NCI-H2227 treated with DMSO at 0.1 percent for 48 hours (cell line): ENCODE measurements at regions not wholly inside any gene's neighbourhood (a gene's known extent, or its start where the extent isn't known, plus 50 kb on each side); places are given as distances from the start of the nearest gene placed in this dataset.

ENCODE experiments used
- DNase-seq: peaks from one replicate; lab custom pipeline; 2025; lab: John Stamatoyannopoulos, UW

DNA sequence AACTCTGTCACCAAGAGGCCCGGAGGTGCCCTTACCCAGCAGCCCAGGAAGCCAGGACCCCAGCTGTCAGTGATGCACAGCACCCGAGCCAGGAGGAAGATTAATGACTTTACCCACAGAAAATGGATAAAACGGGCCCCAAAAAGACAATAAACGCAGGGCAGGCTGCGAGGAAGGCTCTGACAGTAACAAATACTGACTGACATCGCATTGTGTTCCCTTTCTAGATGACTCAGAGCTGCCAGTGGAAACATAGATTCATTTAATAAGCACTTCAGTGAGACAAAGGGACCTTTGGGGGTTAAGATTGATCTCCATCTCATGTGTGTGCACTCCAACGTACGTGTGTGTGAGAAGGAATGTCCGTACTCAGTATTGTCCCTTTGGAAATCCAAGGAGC lies 225.3 kb upstream of the PPP2R3A start:
- no peak for DNase-seq

DNA sequence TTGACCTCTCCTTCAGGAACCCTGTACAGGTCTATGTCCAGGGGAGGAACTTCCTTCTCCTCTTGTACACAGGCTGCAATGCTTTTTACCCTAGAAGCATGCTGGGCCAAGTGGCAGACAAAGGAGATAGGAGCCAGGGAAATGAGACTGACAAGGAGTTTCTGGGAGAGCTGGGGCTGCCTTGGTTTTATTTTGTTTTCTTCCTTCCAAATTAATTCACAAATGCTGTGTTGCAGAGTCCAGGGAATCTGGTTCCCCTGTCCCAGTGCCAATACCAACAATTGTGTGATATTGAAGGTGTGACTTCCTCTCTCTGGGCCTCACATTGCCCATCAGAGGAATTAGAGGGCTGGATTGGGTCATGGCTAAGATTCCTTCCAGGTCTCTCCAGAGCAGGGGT lies 224.8 kb upstream of the PPP2R3A start:
- no peak for DNase-seq

DNA sequence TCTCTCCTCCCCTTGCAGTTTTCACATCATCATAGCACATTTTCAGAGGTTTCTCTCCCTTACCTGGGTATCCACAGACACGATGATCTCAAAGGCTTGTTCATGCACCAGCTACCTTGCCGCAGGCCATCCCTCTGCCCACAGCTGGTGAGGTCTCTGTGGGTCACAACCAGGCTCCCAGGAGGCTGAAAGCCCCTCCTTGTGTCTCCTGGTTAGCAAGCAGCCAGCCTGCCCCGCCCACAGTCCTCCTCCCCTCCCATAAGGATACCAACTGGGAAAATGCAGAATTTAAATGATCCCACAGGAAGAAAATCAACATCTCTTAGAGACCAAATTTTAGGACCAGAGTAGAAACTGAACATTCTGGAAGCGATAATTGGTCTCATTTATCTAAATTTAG lies 213.5 kb upstream of the PPP2R3A start:
- DNase-seq: no peak

DNA sequence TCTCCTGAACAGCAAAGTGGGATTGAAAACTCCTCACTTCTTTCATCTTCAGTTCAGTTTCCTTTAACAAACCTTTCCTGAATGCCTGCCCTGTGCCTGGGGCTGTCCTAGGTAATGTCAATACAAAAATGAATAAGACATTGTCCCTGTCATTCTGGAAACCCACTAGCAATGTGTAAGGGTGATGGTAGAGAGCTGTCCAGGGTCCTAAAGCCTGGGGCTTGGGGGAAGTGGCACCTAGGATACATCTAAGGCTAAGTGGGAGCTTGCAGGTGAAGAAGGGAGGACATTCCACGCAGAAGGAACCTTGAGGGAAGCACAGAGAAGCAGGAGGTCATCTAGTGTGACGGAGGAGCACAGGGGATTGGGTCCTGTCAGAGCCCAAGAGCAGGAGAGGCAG lies 212.7 kb upstream of the PPP2R3A start:
- no peak for DNase-seq

DNA sequence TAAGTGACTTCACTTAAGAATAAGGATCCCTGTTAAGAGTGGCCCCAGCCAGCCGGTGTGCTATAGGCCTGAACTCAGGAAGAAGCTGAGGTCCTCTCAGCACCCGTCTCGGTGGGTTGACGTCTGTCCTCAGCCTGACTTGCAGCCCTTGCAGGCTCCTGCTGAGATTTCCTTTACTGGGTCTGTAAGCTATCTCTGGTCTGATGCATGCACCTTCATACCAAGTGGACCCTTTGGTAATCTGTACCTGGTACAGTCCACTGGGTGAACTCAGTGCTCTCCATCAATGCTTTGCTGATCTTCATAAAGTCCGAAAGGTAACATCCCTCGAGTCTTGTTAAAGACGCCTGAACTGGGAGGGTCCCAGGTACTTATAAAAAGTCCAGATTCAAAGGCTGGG lies 212.0 kb upstream of the PPP2R3A start:
- DNase-seq: no peak

DNA sequence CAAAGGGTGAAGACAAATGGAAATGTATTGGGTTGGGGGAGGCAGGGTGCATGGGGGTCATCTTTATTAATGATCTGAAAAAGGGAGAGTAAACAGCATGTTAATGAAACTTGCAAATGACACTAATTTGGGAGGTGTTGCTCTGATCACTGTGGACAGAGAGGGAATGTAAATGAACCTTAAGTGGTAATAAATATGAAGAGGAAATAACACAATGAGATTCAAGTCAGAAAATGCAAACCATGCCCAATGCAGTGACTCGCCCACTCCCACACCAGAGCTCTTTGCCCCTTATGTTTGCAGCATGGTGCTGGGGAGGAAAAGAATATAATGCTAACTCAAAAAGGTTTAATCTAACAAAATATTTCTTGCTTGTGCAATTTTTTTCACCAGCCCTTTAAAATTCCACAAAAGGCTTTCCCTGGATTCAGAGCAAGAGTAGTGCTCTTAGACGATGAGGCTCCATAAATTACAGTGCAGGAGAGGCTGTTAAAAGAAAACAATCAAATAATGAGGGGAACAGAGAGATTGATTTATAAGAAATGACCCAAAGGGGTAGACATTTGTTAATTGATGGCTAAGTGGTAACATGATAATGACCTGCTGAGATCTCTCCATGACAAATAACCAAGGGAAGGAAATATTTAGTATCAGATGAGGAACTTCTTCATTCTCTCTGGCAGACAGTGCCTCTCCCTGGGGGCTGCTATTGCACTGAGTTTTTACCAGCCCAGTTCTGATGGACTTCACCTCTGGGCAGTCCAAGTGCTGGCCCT lies 210.0 kb upstream of the PPP2R3A start:
- peak; percentile 18 for DNase-seq

DNA sequence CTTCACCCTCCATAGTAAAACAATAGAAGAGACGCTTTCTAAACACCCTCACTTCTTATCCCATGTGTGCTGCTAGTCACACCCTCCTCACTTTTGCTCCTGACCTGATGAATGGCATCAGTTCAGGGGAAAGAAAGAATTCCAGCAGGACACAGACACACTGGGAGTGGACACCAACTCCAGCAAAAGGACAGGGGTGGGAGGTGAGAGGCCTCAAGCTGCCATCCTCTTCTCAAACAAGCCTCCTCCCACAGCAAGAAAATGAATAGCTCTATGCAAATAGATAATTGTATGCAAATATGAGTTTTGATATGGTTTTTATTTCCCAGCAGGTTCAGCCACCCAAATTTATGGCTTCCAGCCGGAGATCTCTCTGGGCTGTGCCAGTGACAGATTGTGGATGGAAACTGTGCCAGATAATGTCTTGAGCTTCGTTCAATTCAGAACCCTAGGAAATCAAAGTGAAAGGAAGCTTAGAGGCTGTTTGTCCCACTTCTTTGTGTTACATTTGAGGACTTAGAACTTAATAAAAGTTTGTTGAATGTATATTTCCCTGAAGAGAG lies 209.3 kb upstream of the PPP2R3A start:
- DNase-seq: no peak

DNA sequence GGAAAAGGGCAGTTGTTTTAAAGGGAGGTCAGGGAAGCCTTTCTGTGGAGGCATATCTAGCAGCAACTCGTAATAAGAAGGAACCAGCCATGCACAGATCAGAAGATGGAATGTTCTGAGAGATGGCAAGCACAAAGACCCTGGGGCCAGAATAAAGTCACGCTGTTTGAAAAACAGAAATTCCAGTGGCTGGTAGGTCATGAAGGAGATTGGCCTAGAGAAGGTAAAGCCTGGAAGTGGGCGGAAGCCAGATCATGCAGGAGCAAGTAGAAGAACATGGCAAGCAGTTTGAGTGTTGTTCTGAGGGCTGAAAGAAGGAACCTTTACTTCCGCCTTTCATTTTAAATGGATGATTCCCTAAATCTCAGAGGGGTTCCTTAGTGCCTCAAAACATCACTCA lies 208.1 kb upstream of the PPP2R3A start:
- no peak for DNase-seq

DNA sequence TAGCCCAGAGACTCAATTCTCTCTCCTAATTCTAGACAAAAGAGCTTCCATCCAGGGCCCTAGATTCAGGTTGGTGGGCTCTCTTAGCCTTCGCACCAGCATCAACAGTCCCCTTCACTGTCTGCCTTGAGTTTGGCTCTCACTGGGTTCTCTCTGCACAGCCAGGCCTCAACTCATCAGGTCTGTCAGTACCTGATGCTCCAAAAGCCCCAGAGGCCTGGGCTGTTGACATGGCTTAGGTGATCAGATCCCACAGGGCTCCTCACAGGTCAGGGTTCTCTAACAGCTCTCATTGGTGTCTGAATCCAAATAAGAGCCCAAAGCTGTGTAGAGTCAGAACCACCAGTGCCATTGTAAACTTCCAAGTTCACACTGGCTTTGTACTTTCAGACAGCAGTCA lies 206.6 kb upstream of the PPP2R3A start:
- DNase-seq: no peak

DNA sequence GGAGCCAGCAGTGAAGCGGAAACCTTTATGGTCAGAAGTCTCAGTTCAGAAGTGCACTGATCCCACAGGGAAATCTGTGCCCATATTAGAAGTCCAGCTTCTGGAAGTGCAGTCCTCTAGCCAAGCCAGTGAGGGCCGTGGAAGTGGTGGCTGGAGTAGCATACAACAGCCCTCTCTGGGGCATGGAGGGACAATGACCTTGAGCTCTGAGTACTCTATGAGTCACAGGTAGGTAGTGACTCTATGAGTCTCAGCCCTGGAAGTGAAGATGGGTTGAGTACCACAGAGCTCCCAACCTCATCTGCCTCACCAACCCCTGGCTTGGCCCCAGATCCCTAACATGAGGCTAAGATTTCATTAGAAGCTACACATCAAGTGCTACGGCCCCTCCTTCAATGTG lies 205.9 kb upstream of the PPP2R3A start:
- DNase-seq: no peak

DNA sequence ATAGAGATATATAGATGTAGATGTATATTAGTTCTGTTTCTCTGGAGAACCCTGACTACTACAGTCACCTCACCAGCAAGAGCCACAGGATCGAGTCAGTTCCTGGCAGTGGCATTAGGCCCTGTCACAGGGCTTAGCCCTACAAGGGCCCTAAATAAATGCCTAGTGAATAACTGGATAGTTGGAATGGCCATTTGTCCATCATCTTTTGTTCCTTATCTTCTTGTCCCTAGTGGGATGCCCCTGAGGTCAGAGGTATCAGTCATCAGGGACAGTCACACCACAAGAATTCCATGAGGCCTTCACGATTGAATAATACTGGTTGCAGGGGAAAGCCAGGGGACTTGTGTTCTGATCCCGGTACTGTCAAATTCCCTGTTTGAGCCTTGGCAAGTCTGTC lies 204.9 kb upstream of the PPP2R3A start:
- no peak for DNase-seq

DNA sequence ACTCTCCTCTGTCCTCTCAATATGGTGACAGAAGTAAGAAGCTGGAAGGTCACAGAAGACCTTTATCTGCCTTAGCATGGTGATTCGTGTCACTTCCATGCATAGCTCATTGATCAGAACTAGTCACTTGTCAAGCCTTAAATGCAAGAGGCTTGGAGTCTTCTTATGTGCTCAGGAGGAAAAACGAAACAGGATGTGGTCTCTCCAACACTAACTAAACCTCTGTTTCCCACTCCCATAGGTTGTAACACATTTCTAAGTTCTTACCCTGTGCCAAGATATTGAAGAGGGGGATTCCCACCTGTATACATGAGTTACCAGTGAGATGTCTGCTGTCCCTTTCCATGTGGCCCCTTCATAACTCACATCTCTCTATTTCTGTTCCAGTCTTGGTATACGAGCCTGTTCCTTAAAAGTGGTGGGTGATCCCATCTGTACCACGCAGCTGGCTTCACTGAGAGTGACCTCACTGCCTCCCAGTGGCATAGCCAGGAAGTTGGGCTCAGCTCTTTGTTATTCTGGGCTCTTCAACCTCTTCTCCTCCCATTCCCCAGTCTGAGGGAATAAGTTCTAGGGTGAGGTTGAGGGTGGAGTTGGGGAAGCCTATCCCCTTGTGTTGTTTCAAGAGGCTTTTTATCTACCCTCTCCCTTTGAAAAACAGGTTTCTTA lies 203.2 kb upstream of the PPP2R3A start:
- no peak for DNase-seq

DNA sequence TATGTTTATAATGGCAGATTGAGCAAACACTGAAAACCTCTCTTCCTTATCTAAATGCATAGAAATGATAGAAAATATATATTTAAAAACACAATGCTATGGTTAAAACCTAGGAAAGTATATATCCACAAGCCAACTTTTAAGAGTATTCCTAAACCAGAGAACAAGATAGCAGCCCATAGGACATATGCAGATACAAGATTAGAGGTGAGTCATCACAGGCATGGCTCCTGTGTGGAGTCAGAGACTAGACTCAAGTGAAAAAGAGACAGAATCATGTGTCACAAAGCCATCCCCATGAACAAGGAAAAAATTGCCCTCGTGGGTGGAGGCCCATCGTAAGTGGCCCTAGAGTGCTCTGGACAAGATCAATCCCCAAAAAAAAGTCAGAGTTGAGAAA lies 199.4 kb upstream of the PPP2R3A start:
- no peak for DNase-seq

DNA sequence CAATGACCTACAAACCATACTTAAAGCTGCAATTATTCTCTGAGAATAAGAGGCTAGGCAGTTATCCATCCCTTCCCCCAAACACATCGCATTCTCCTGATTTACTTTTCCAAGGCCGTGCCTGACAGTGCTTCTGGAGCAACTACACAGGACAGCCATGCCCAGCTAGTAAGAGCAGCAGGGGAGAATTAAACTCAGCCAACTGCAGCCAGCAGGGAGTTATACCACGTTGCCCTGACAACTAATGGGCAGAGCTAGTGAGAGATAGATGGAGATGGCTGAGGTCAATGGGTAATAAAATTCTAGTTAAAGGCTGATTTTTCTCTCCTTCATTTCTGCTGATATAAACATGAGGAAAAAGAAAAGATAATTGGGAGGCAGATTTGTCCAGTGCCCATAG lies 193.8 kb upstream of the PPP2R3A start:
- peak; percentile 63 for DNase-seq

DNA sequence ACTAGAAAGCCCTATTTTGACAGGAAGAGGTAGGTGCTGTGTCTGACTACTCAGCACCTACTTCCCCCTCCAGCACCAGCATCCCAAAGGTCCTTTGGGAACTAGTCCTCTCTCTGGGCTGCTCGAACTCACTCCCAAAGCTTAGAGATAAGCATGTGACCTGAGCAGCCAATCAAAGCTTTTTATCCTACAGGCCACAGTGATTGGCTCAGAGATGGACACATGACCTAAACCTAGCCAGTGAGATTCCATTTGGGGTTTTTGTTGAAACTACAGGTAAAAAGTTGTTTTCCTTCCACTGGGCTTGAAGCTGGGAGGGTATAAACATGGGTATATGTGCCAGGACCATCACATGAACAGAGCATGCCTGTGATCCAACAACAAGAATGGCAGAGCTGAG lies 186.5 kb upstream of the PPP2R3A start:
- no peak for DNase-seq

DNA sequence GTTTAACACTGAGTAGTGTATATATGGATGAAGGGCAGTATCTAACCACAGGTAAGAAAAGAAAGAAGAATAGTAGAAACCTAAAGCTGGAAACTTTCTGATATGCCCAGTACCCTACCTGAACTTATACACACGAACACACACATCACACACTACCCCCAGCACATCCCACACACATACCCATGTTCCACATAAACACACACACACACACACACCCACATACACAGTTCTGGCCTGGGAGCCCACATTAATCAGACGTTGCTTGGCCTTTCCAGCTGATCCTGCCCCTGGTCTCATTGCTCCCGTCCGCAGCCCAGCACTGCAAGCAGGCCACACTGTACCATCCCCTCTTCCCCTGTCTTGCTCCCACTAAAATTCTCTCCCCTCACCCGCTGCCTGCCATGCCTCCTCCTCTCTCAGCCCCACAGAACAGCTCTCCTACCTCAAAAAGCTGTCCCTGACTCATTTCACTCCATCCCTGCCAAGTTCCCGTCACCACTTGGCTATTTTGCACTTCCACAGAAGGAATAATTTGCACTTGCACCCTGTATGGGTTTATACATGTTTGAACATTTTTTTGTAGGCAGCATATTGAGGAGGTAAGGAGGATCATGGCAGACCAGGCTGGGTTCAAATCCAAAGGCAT lies 185.8 kb upstream of the PPP2R3A start:
- DNase-seq: no peak

DNA sequence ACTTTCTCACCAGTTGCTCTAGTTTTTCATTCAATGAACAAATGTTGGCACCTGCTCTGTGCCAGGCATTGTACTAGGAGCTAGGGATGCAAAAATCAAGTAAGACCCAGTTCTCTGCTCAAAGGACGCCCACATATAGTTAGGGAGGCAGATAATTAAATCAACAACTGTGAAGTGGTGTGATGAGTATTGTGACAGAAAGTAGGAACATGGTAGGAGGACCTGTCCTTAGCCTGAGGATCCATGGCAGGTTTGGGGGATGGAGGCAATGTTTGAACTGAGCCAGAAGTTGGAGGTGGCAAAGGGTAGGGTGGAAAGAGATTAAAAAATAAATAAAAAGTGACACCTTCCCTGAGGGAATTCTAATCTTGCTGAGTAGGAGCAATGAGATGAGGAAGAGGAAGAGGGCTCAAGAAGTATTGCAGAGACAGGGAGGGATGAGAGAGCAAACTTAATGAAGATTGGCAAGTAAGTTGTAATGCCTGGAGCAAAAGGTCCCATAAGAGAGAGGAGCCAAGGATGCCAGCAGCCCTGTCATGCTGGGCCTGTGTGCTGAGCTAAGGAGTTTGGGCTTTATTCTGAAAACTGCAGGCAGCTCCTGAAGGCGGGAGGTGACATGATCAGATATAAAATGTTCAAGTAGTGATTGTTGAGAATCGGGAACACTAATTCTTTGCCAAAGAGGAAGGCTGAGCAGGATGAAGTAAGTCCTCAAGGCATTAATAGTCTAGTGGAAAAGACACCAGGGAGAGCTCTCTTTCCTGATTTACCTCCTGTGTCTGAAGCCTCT lies 184.3 kb upstream of the PPP2R3A start:
- DNase-seq: no peak

DNA sequence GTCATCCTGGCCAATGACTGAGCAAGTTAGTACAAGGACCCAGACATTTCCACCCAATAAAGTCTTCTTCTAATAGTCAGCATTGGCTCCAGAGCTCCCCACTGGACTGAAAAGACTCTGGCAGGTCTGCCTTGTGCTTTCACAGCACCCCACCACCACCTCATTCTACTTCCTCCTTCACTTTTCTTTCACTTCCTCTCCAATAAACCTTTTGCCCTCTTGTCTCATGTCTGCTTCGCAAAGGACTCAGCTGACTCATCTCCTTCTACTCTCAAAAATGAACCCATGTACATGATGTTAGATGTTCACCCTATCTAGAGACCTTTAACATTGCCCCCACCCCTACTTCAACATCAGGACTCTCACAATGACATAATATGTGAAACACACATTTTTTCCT lies 181.0 kb upstream of the PPP2R3A start:
- DNase-seq: no peak

DNA sequence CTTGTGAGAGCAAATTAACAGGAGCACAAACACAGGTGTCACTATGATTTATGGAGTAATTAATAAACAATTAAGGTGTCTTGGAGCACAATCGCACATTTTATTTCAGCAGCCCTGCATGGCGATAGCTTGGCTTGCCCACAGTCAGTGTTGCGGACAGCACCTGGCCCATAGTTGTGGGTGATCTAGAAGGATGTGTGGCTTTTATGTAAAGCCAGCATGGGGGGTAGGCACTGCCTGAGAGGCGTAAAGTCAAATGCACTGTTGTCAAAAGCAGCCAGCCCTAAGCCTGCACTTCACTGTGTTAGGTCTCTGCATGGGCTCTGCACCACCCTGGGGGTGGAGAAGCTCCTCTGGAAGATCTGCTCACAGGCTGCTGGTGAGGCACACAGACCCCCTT lies 177.4 kb upstream of the PPP2R3A start:
- DNase-seq: no peak

DNA sequence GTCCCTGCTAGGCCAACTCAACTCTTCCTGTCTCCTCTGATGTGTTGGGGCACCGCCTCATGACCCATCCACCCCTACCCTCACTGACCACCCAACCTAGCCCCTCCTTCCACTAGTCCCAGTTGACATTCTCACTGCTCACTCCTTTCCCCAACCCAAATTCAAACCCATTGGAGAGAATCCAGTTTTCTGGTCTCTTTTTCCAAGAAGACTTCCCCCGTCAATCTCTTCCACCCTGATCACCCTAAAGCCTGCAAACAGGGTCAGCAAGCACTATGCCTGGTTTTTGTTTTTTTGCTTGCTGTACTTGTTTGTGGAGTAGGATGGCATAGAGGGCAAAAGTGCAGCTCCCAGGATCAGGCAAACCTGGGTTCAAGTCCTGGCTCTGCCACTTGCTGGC lies 176.6 kb upstream of the PPP2R3A start:
- no peak for DNase-seq

DNA sequence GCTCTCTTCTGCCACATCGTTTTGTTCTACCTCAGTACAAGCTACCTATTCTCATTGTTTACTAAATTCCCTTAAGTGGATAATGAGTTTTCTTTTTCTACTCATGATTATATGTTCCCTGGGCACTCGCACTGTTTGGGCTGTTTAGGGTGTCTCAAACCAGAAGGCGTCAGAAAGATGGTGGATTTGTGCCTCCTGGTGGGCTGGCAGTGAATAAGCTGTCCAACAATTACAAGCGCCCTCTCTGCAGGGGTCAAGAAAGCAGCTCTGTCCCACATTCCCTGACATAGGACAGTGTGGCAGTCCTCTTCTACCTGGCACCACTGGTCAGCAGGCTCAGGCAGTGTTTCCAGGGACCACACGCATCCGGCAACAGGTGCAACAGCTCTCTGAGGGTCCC lies 173.4 kb upstream of the PPP2R3A start:
- DNase-seq: no peak

DNA sequence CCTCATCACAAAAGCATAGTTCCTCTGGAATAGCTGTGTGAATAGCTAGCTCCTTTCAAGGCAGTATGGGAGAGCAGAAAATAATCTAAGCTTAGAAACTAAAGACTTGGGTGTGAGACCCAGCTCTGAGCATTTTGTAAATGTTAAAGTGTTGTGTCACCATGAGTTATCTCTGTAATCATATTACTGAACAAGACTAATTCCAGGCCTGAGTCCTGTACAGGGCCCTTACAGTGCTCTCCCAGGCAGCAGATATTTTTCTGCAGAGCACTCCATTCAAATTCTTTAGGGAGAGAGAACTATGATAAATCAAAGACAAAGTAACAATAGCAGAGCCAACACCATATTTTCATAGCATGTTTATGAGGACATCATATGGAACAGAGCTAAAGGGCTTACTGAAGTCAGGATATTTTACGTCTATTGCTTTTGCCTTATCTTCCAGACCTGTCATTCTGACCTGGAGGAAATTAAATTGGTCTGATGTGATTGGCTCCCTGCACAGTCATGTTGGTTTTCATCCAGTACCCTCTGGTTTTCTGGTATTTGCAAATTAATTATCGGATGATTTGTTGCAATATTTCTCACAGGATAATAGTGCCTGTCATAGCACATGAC lies 172.6 kb upstream of the PPP2R3A start:
- no peak for DNase-seq
